NB4 (cell line): ENCODE measurements at regions not wholly inside any gene's neighbourhood (a gene's known extent, or its start where the extent isn't known, plus 50 kb on each side); places are given as distances from the start of the nearest gene placed in this dataset.

Experiments used
- DNase-seq: peaks from one replicate; pipeline ENCODE4 v3.0.0; 2010; ENCODE audit warnings: low read depth
- H3K4me3 ChIP-seq: one replicate; pipeline ENCODE4 v1.5.1; 2011; ENCODE audit warnings: mild to moderate bottlenecking, low read depth, low read length, moderate library complexity
- MYC ChIP-seq: IDR thresholded peaks from 2 replicates; pipeline ENCODE4 v1.6.1; 2011; ENCODE audit warnings: low read depth, low read length
- POLR2A ChIP-seq: IDR thresholded peaks from 2 replicates; pipeline ENCODE4 v1.6.1; 2011; ENCODE audit warnings: mild to moderate bottlenecking; ENCODE audit not compliant: insufficient read length; ENCODE audit errors: extremely low read depth
- TF ChIP-seq, protein P1 (sequence below): IDR thresholded peaks from 2 replicates; pipeline ENCODE4 v1.6.1; 2011; ENCODE audit warnings: low read depth, low read length
- TF ChIP-seq, protein P2 (sequence below): IDR thresholded peaks from one replicate; pipeline ENCODE4 v1.5.1; 2012; ENCODE audit warnings: low read depth, low read length

DNA sequence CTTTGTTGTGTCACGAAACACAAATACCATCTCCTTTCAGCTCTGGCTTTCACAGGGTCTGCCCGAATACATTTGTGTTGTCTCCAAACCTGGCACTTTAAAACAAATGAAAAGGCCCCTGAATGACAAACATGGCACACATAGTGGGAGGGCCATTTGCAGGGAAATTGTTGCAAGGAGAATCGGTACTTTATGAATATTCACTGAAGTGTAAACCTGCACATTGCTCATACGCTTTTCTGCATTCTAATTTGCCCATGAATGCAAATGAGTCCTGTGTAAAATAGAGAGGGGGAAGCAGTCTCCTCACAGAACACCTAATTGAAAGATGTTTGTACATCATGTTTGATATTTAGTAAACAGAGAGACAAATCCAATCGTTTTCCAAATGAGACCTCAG lies 82.7 kb upstream of the PCDH8 start:
- H3K4me3 ChIP-seq: no peak overlapping the region
- DNase-seq: no peak
- TF ChIP-seq POLR2A (no peak), MYC (no peak)
- TF ChIP-seq, protein P1, sequence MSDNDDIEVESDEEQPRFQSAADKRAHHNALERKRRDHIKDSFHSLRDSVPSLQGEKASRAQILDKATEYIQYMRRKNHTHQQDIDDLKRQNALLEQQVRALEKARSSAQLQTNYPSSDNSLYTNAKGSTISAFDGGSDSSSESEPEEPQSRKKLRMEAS: no peak
- TF ChIP-seq, protein P2, sequence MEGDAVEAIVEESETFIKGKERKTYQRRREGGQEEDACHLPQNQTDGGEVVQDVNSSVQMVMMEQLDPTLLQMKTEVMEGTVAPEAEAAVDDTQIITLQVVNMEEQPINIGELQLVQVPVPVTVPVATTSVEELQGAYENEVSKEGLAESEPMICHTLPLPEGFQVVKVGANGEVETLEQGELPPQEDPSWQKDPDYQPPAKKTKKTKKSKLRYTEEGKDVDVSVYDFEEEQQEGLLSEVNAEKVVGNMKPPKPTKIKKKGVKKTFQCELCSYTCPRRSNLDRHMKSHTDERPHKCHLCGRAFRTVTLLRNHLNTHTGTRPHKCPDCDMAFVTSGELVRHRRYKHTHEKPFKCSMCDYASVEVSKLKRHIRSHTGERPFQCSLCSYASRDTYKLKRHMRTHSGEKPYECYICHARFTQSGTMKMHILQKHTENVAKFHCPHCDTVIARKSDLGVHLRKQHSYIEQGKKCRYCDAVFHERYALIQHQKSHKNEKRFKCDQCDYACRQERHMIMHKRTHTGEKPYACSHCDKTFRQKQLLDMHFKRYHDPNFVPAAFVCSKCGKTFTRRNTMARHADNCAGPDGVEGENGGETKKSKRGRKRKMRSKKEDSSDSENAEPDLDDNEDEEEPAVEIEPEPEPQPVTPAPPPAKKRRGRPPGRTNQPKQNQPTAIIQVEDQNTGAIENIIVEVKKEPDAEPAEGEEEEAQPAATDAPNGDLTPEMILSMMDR: no peak

DNA sequence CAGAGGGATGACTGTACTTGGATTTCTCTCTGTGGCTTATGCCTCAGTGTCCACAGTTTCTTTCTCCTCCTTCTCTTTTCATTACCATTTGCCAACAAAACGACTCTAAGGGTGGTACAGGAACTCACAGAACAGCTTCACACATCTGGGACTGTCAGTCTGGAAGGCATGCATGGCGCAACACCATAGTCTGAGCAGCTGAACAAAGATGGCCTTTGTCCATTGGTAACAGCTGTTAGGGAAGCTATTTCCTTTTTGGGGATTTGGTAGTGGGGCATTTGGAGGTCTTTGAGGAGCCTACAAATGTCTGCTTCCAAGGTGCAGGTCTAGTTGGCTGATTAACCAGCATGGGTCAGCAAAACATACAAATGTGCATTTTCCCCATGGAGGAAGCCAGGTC lies 81.4 kb upstream of the PCDH8 start:
- TF ChIP-seq, protein P1: no peak
- TF ChIP-seq MYC: no peak
- no peak for TF ChIP-seq POLR2A
- TF ChIP-seq, protein P2: no peak
- H3K4me3 ChIP-seq: no peak overlapping the region
- no peak for DNase-seq

DNA sequence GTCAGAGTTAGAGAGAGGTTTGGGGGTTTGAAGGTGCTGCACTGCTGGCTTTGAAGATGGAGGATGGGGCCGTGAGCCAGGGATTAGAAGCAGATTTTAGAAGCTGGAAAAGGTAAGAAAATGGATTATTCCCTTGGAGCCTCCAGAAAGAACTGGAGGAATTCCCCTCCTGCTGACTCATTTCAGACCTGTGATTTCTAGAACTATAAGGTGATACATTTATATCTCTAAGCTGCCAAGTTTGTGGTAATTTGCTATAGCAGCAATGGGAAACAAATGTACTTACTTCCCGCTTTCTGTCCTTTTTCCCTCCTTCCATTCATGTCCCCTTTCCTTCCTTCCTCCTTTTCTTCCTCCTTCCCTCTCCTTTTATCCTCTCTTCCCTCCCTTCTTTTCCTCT lies 78.5 kb upstream of the PCDH8 start:
- no peak for DNase-seq
- TF ChIP-seq POLR2A (no peak), MYC (no peak)
- TF ChIP-seq, protein P1: no peak
- TF ChIP-seq, protein P2: no peak
- H3K4me3 ChIP-seq: no peak overlapping the region

DNA sequence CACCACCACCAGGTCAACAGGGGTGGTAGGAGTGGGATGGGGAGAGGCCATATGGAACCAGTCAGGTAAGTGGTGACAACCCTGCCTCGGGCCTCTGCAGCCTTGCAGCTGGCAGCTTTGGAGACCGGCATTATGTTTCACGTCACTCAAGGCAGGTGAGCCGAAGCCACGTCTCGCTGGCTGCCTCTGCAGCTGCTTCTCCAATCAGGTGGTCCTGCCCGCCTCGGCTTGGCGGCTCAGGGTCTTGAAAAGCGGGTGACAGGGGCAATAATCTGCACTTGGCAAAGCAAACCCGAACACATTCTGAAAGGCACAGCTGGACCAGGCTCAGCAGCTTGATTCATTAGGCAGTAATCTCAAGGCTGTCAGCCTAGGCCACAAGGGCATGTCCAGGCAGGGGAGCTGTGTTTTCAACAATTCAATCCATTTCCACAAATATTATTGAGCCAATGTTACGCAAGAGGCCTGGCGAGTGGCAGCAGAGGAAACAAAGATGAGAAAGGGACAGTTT lies 77.4 kb upstream of the PCDH8 start:
- DNase-seq: no peak
- no peak overlapping the region for H3K4me3 ChIP-seq
- TF ChIP-seq MYC (no peak), POLR2A (no peak)
- TF ChIP-seq, protein P1: no peak
- TF ChIP-seq, protein P2: no peak

DNA sequence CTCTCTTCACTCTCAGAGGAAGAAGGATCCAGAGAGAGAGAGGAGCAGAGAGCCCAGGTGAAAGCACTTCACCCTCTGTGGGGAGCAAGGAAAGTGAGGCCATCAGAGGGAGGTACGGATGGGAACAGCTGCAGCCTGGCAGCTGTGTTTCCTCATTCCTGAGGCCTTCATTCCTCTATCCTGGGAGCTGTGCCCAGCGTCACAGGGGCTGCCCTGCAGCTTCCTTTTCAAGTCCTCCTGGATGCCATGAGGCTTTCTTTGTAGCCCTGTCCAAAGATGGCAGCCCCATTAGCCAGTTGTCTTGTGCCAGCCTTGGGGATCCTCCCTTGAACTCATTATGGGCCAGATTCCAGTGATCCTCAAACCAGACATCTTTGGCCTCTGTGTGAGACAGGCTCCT lies 76.8 kb upstream of the PCDH8 start:
- DNase-seq: no peak
- TF ChIP-seq, protein P1: no peak
- TF ChIP-seq MYC: no peak
- no peak for TF ChIP-seq POLR2A
- TF ChIP-seq, protein P2: no peak

More for the DNA sequence above, 76.8 kb upstream of the PCDH8 start:
- H3K4me3 ChIP-seq: no peak overlapping the region
